Fibroblast of lung (primary cell): ENCODE measurements at regions not wholly inside any gene's neighbourhood (a gene's known extent, or its start where the extent isn't known, plus 50 kb on each side); places are given as distances from the start of the nearest gene placed in this dataset.

Source experiments
- DNase-seq, 2 donors: peaks; one replicate each; pipeline versions ENCODE4 v3.0.0 to v3.0.0-alpha.2; 2010; ENCODE audit warnings: low read depth in 2 of 2
- H2AFZ ChIP-seq: 2 replicates; pipeline ENCODE4 v1.5.1; 2012; ENCODE audit warnings: low read length, control low read depth, inconsistent platforms
- H3K27ac ChIP-seq: 2 replicates; pipeline ENCODE4 v1.5.1; 2011; ENCODE audit warnings: low read length, control low read depth; ENCODE audit not compliant: insufficient read depth
- H3K27me3 ChIP-seq: 2 replicates; pipeline ENCODE4 v1.5.1; 2011; ENCODE audit warnings: mild to moderate bottlenecking, low read length; ENCODE audit not compliant: control insufficient read depth, insufficient read depth
- H3K36me3 ChIP-seq: 2 replicates; pipeline ENCODE4 v1.5.1; 2011; ENCODE audit warnings: low read length; ENCODE audit not compliant: control insufficient read depth, insufficient read depth
- H3K4me1 ChIP-seq: 2 replicates; pipeline ENCODE4 v1.5.1; 2011; ENCODE audit warnings: low read length; ENCODE audit not compliant: control insufficient read depth, insufficient read depth; ENCODE audit errors: extremely low read depth
- H3K4me2 ChIP-seq: 2 replicates; pipeline ENCODE4 v1.5.1; 2011; ENCODE audit warnings: low read length, control low read depth; ENCODE audit not compliant: insufficient read depth; ENCODE audit errors: extremely low read depth
- H3K4me3 ChIP-seq, 4 experiments: fragments of 200-600 bp in 1 of 4; sonication (generic) in 1 of 4; replicated peaks in 1 of 4; 2 replicates each; pipeline ENCODE4 v1.5.1; 2011 to 2016; ENCODE audit warnings: low read length in 4 of 4, low read depth in 3 of 4, mild to moderate bottlenecking in 3 of 4, control low read depth in 2 of 4, inconsistent platforms in 1 of 4, mixed read lengths in 1 of 4; ENCODE audit not compliant: insufficient read depth in 1 of 4; ENCODE audit errors: control extremely low read depth in 1 of 4
- H3K79me2 ChIP-seq: 2 replicates; pipeline ENCODE4 v1.5.1; 2012; ENCODE audit warnings: mild to moderate bottlenecking, low read length, inconsistent platforms; ENCODE audit not compliant: control insufficient read depth, insufficient read depth
- H3K9ac ChIP-seq: 2 replicates; pipeline ENCODE4 v1.5.1; 2011; ENCODE audit warnings: mild to moderate bottlenecking, low read length, control low read depth; ENCODE audit not compliant: insufficient read depth
- H3K9me3 ChIP-seq: 2 replicates; pipeline ENCODE4 v1.5.1; 2012; ENCODE audit warnings: low read depth, low read length; ENCODE audit not compliant: control insufficient read depth, insufficient read depth
- H4K20me1 ChIP-seq: 2 replicates; pipeline ENCODE4 v1.5.1; 2011; ENCODE audit warnings: low read length; ENCODE audit not compliant: control insufficient read depth, insufficient read depth; ENCODE audit errors: extremely low read depth
- EZH2 ChIP-seq: IDR thresholded peaks from 2 replicates; pipeline ENCODE4 v1.5.1; 2012; ENCODE audit warnings: low read length, control low read depth, mild to moderate bottlenecking; ENCODE audit errors: missing control alignments
- TF ChIP-seq, protein P1 (sequence below), 2 donors: IDR thresholded peaks in 1 of 2; conservative IDR thresholded peaks in 1 of 2; 1 replicate in 1 of 2; 2 replicates in 1 of 2; pipeline ENCODE4 v1.5.1; 2011 to 2012; ENCODE audit warnings: low read length in 2 of 2, control low read depth in 1 of 2, inconsistent platforms in 1 of 2, low read depth in 1 of 2, mild to moderate bottlenecking in 1 of 2

DNA sequence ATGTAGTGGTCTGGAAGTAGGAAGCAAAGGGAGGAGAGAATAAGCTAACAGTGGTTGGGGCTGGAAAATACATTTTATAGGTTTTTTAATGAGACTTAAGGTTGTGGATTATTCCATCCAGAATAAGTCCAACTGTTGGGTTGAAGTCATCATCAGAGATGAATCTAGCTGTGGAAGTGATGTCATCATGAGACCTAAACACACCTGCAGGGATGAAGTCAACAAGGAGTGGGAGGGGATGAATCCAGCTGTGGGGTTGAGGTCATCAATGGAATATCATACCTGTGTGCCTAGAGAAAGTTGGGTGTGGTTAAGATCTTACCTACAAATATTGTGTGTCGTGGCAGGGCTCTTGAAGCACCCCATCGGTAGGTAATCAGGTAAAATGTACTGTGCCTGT, 730.7 kb downstream of the RFPL4B start:
- no peak for DNase-seq
- H3K4me3 ChIP-seq: no peak overlapping the region

GRCh38 chr6:113078791-113079190, 731.7 kb downstream of the RFPL4B start:
- Histone ChIP-seq H3K36me3 (no peaks in the 10 kb centered on the region), H2AFZ (no peak overlapping the region), H3K9me3 (no peaks in the 10 kb centered on the region), H3K4me2 (no peak overlapping the region), H3K4me3 (no peak overlapping the region), H3K4me1 (no peaks in the 10 kb centered on the region), H3K79me2 (no peaks in the 10 kb centered on the region), H4K20me1 (no peaks in the 10 kb centered on the region), H3K27ac (no peak overlapping the region), H3K27me3 (no peaks in the 10 kb centered on the region), H3K9ac (no peak overlapping the region)
- TF ChIP-seq EZH2: no peak
- TF ChIP-seq, protein P1, sequence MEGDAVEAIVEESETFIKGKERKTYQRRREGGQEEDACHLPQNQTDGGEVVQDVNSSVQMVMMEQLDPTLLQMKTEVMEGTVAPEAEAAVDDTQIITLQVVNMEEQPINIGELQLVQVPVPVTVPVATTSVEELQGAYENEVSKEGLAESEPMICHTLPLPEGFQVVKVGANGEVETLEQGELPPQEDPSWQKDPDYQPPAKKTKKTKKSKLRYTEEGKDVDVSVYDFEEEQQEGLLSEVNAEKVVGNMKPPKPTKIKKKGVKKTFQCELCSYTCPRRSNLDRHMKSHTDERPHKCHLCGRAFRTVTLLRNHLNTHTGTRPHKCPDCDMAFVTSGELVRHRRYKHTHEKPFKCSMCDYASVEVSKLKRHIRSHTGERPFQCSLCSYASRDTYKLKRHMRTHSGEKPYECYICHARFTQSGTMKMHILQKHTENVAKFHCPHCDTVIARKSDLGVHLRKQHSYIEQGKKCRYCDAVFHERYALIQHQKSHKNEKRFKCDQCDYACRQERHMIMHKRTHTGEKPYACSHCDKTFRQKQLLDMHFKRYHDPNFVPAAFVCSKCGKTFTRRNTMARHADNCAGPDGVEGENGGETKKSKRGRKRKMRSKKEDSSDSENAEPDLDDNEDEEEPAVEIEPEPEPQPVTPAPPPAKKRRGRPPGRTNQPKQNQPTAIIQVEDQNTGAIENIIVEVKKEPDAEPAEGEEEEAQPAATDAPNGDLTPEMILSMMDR (conservative IDR thresholded peaks at IDR 0.05 in 1 of 2, IDR thresholded peaks at IDR 0.05 in 1 of 2; ENCODE audit: low read depth in 1 of 2, low read length in 2 of 2): no peak
- no peak for DNase-seq

More for the DNA sequence above, 730.7 kb downstream of the RFPL4B start:
- H3K4me2 ChIP-seq: no peak overlapping the region
- H3K79me2 ChIP-seq: no peaks in the 10 kb centered on the region
- H3K9ac ChIP-seq: no peak overlapping the region
- H3K36me3 ChIP-seq: no peaks in the 10 kb centered on the region
- no peaks in the 10 kb centered on the region for H3K9me3 ChIP-seq
- TF ChIP-seq EZH2: no peak
- TF ChIP-seq, protein P1 (conservative IDR thresholded peaks at IDR 0.05 in 1 of 2, IDR thresholded peaks at IDR 0.05 in 1 of 2; ENCODE audit: low read depth in 1 of 2, low read length in 2 of 2): no peak
- no peaks in the 10 kb centered on the region for H3K27me3 ChIP-seq
- H3K4me1 ChIP-seq: no peaks in the 10 kb centered on the region
- no peaks in the 10 kb centered on the region for H4K20me1 ChIP-seq
- no peak overlapping the region for H3K27ac ChIP-seq
- no peak overlapping the region for H2AFZ ChIP-seq

DNA sequence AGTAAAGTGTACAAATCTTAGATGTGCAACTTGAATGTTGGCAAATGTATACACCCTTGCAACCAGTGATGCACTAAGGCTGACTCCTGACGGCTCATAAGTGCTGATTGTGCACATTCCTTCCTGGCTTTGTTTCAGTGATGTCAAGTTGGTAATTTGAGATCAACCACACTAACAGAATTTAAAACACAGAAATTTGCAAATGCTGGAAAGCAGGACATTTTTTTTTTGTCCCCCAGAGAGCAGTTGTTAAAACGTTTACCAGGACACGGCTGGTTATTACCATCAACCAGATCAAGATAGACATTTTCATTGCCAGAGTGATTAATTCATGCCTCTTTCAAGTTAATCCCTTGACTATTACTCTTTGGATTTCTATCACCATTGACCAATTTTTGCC, 735.6 kb downstream of the RFPL4B start:
- Histone ChIP-seq H3K27ac (no peak overlapping the region), H2AFZ (no peak overlapping the region), H3K4me3 (no peak overlapping the region), H3K36me3 (no peaks in the 10 kb centered on the region), H3K4me1 (no peaks in the 10 kb centered on the region), H3K9ac (no peak overlapping the region), H3K79me2 (no peaks in the 10 kb centered on the region), H3K27me3 (no peaks in the 10 kb centered on the region), H3K4me2 (no peak overlapping the region), H4K20me1 (no peaks in the 10 kb centered on the region), H3K9me3 (no peaks in the 10 kb centered on the region)
- TF ChIP-seq, protein P1 (conservative IDR thresholded peaks at IDR 0.05 in 1 of 2, IDR thresholded peaks at IDR 0.05 in 1 of 2; ENCODE audit: low read depth in 1 of 2, low read length in 2 of 2): no peak
- no peak for TF ChIP-seq EZH2
- peak; percentile 81 to 85 for DNase-seq
